B cell (primary cell): ENCODE measurements at regions not wholly inside any gene's neighbourhood (a gene's known extent, or its start where the extent isn't known, plus 50 kb on each side); places are given as distances from the start of the nearest gene placed in this dataset.

Source experiments
- ATAC-seq: fragments of 200-7000 bp; cut with Tn5 transposase; one replicate; pipeline ENCODE4 v1.10.0; 2021; ENCODE audit warnings: low read depth, mild to moderate bottlenecking, moderate number of reproducible peaks, moderate library complexity
- CTCF ChIA-PET: fragments of 350-600 bp; sonication (Branson Sonifier 250); formaldehyde crosslinking; loops from one replicate; lab custom pipeline; 2021; ENCODE audit warnings: antibody characterized with exemption, inconsistent platforms; lab: Charles Lee
- POLR2A ChIA-PET: fragments of 350-600 bp; sonication (Branson Sonifier 250); formaldehyde crosslinking; loops from one replicate; lab custom pipeline; 2021; ENCODE audit warnings: antibody characterized with exemption; lab: Charles Lee
- DNase-seq: peaks from one replicate; pipeline ENCODE4 v3.0.0; 2013
- H2AFZ ChIP-seq: 2 replicates; pipeline ENCODE4 v1.6.1; 2012; ENCODE audit warnings: mild to moderate bottlenecking, low read depth, low read length; ENCODE audit not compliant: insufficient read depth, poor library complexity, severe bottlenecking
- H3K27ac ChIP-seq, 2 donors: 1 replicate in 1 of 2; 2 replicates in 1 of 2; pipeline ENCODE4 v1.5.1; 2012 to 2013; ENCODE audit warnings: low read length in 2 of 2, mild to moderate bottlenecking in 2 of 2, moderate library complexity in 1 of 2
- H3K27me3 ChIP-seq, 4 experiments: fragments of 200-600 bp in 1 of 4; sonication (generic) in 1 of 4; replicated peaks in 1 of 4; 1 replicate in 2 of 4; 2 replicates in 2 of 4; pipeline versions ENCODE4 v1.6.1 to v1.7.0; 2013 to 2016; ENCODE audit warnings: low read length in 3 of 4, mild to moderate bottlenecking in 2 of 4, mixed read lengths in 1 of 4, moderate library complexity in 1 of 4; ENCODE audit not compliant: insufficient read depth in 4 of 4, control insufficient read depth in 3 of 4; ENCODE audit errors: control extremely low read depth in 1 of 4
- H3K36me3 ChIP-seq, 2 experiments: replicated peaks in 1 of 2; 1 replicate in 1 of 2; 2 replicates in 1 of 2; pipeline versions ENCODE4 v1.6.1 to v1.7.1; 2013; ENCODE audit warnings: low read length in 1 of 2; ENCODE audit not compliant: insufficient read depth in 2 of 2, control insufficient read depth in 1 of 2; ENCODE audit errors: control extremely low read depth in 1 of 2, extremely low read depth in 1 of 2
- H3K4me1 ChIP-seq, 2 donors: fragments of 200-600 bp in 1 of 2; sonication (generic) in 1 of 2; 1 replicate in 1 of 2; 2 replicates in 1 of 2; pipeline versions ENCODE4 v1.5.1 to v1.6.1; 2013 to 2017; ENCODE audit warnings: low read length in 2 of 2; ENCODE audit not compliant: control insufficient read depth in 2 of 2, insufficient read depth in 2 of 2
- H3K4me2 ChIP-seq: replicated peaks from 2 replicates; pipeline ENCODE3; 2012; ENCODE audit warnings: mild to moderate bottlenecking, low read depth, low read length; ENCODE audit not compliant: poor library complexity, severe bottlenecking
- H3K4me3 ChIP-seq, 5 experiments: fragments of 200-600 bp in 1 of 5; sonication (generic) in 1 of 5; 1 replicate in 3 of 5; 2 replicates in 2 of 5; pipeline versions ENCODE4 v1.5.1 to v1.7.0; 2011 to 2016; ENCODE audit warnings: low read length in 4 of 5, mild to moderate bottlenecking in 4 of 5, low read depth in 2 of 5, control low read depth in 1 of 5, moderate library complexity in 1 of 5; ENCODE audit not compliant: insufficient read depth in 1 of 5; ENCODE audit errors: control extremely low read depth in 1 of 5, extremely low read depth in 1 of 5
- H3K79me2 ChIP-seq: fragments of 200-600 bp; sonication (generic); one replicate; pipeline ENCODE4 v1.6.0; 2016; ENCODE audit warnings: low read length; ENCODE audit not compliant: control insufficient read depth, insufficient read depth
- H3K9ac ChIP-seq: fragments of 200-600 bp; sonication (generic); 2 replicates; pipeline ENCODE4 v1.6.1; 2017; ENCODE audit warnings: mild to moderate bottlenecking, low read length, moderate library complexity
- H3K9me3 ChIP-seq, 3 donors: one replicate each; pipeline versions ENCODE4 v1.6.1 to v1.7.1; 2013; ENCODE audit warnings: low read length in 2 of 3; ENCODE audit not compliant: control insufficient read depth in 2 of 3, insufficient read depth in 1 of 3; ENCODE audit errors: control extremely low read depth in 1 of 3
- H4K20me1 ChIP-seq: 2 replicates; pipeline ENCODE4 v1.6.0; 2012; ENCODE audit warnings: mild to moderate bottlenecking, low read length; ENCODE audit not compliant: insufficient read depth, control insufficient read depth, poor library complexity, severe bottlenecking
- H3K27ac Mint-ChIP-seq: one replicate; pipeline ENCODE4 v1.8.0; 2021; ENCODE audit warnings: mixed read lengths
- H3K27me3 Mint-ChIP-seq: one replicate; pipeline ENCODE4 v1.8.0; 2021; ENCODE audit warnings: mixed read lengths
- H3K4me1 Mint-ChIP-seq: one replicate; pipeline ENCODE4 v1.8.0; 2021; ENCODE audit warnings: mixed read lengths
- H3K4me3 Mint-ChIP-seq: one replicate; pipeline ENCODE4 v1.8.0; 2021; ENCODE audit warnings: mixed read lengths
- H3K9me3 Mint-ChIP-seq: one replicate; pipeline ENCODE4 v1.8.0; 2022; ENCODE audit warnings: mixed read lengths; ENCODE audit not compliant: insufficient read depth
- CTCF ChIP-seq: fragments of 200-600 bp; IDR thresholded peaks from one replicate; pipeline ENCODE4 v1.8.0; 2022; ENCODE audit warnings: antibody characterized with exemption, mild to moderate bottlenecking
- EZH2 ChIP-seq: IDR thresholded peaks from 2 replicates; pipeline ENCODE4 v1.6.1; 2012; ENCODE audit warnings: borderline replicate concordance, low read depth, mild to moderate bottlenecking, moderate library complexity, low read length; ENCODE audit not compliant: insufficient read depth, poor library complexity, severe bottlenecking
- WGBS: methylation state at CpG from one replicate; pipeline ENCODE4 v1.1.5; 2013; ENCODE audit warnings: missing lambda C conversion rate; ENCODE audit not compliant: insufficient coverage; 5-methylcytosine and 5-hydroxymethylcytosine counted together
- intact Hi-C: fragments of 100-400 bp; cut with micrococcal nuclease; formaldehyde crosslinking; loops from one replicate; pipeline ENCODE4 v1.10.0; 2022

DNA sequence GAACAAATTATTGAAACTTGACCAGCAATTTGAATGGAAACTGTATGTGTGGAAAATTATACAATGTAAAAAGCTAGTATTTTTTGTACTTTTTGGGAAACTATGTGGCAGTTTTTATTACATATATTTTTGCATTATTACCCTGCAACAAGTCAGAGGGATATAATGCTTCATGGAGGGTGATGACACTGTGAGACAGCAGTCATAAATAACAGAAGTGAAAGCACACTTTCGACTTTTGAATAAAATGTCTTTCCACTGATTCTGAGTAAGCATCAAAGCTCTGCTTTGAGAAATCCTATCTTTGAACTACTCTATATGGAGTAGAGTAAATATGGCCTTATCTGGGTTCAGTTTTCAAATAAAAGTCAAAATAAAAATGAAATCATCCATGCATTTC, 122.6 kb upstream of the PABPC4L start:
- intact Hi-C loops = no loop called here
- no CpG with 5 or more reads among the region's 1 CpG for WGBS
- Histone ChIP-seq H3K4me2 (no peak overlapping the region), H3K4me3 (no peak overlapping the region), H3K27ac (no peak overlapping the region), H4K20me1 (no peaks in the 10 kb centered on the region), H2AFZ (no peak overlapping the region), H3K27me3 (no peaks in the 10 kb centered on the region), H3K36me3 (no peaks in the 10 kb centered on the region), H3K79me2 (no peaks in the 10 kb centered on the region), H3K9ac (no peak overlapping the region), H3K4me1 (no peaks in the 10 kb centered on the region), H3K9me3 (peaks cover 0 to 22% (median 0%) of the 10 kb centered on the region in 3 donors)
- ChIA-PET CTCF (no interaction called here), POLR2A (no interaction called here)
- H3K4me1 Mint-ChIP-seq = no peaks in the 10 kb centered on the region
- no peak for ATAC-seq
- DNase-seq = no peak
- H3K4me3 Mint-ChIP-seq = no peak overlapping the region
- H3K27ac Mint-ChIP-seq = no peak overlapping the region
- TF ChIP-seq EZH2 = no peak
- no peak for TF ChIP-seq CTCF
- peaks cover 6% of the 10 kb centered on the region for H3K9me3 Mint-ChIP-seq
- no peaks in the 10 kb centered on the region for H3K27me3 Mint-ChIP-seq

DNA sequence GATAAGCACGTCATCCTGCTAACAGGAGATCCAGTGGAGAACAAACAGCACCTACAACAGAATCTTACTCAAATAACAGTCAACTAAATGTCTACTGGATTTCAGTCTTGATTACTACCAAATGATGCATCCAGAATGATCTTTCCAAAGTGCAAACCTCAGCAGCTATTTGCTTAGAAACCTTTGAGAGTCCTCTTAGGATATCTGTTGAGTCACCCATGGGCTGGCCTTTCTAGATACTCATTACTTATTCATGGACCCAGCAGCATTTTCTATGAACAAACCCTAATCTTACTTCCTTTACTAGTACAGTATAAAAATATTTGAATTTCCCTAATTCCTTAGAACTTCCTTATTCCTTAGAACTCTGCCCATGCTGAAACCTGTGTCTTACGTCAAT, 118.5 kb upstream of the PABPC4L start:
- H3K27me3 Mint-ChIP-seq = no peaks in the 10 kb centered on the region
- peaks cover 3% of the 10 kb centered on the region for H3K9me3 Mint-ChIP-seq
- DNase-seq (no peak), ATAC-seq (no peak)
- Histone ChIP-seq H3K9me3 (no peaks in the 10 kb centered on the region), H3K27me3 (no peaks in the 10 kb centered on the region), H3K9ac (no peak overlapping the region), H4K20me1 (no peaks in the 10 kb centered on the region), H3K4me3 (no peak overlapping the region), H3K27ac (no peak overlapping the region), H3K4me2 (no peak overlapping the region), H3K79me2 (no peaks in the 10 kb centered on the region), H2AFZ (no peak overlapping the region), H3K4me1 (no peaks in the 10 kb centered on the region), H3K36me3 (no peaks in the 10 kb centered on the region)
- H3K4me3 Mint-ChIP-seq = no peak overlapping the region
- no peaks in the 10 kb centered on the region for H3K4me1 Mint-ChIP-seq
- no peak overlapping the region for H3K27ac Mint-ChIP-seq
- WGBS = 50% methylated on average over 2 of the region's 2 CpGs
- intact Hi-C loops = no loop called here
- no peak for TF ChIP-seq CTCF
- TF ChIP-seq EZH2 = no peak
- POLR2A ChIA-PET = no interaction called here
- CTCF ChIA-PET = no interaction called here
